ENCODE measurements at regions not wholly inside any gene's neighbourhood (a gene's known extent, or its start where the extent isn't known, plus 50 kb on each side); places are given as distances from the start of the nearest gene placed in this dataset.

GRCh38 chr10:85187047-85187446 is 858.7 kb downstream of the CCSER2 start:
- no peak for TF ChIP-seq CTCF (IDR thresholded peaks at IDR 0.05; ENCODE audit: insufficient read depth, low read length, poor library complexity, severe bottlenecking)
- TF ChIP-seq EZH2phosphoT487 (conservative IDR thresholded peaks at IDR 0.05; ENCODE audit: low read length), result no peak
